MM.1S (cell line): ENCODE measurements at regions not wholly inside any gene's neighbourhood (a gene's known extent, or its start where the extent isn't known, plus 50 kb on each side); places are given as distances from the start of the nearest gene placed in this dataset.
"Not testable (repeated sequence)": the region's sequence is repeated elsewhere in the genome, so short reads cannot be mapped to it uniquely, and the experiment has no call there.

Experiments
- CTCF ChIP-seq: fragments of 300-600 bp; sonication (generic); IDR thresholded peaks from 2 replicates; pipeline ENCODE4 v1.5.1; 2016; ENCODE audit warnings: antibody characterized with exemption, low read length, mixed read lengths
- EZH2 ChIP-seq: fragments of 300-600 bp; sonication (generic); optimal IDR thresholded peaks from 2 replicates; pipeline ENCODE3; 2017; ENCODE audit warnings: low read depth, mild to moderate bottlenecking, antibody characterized with exemption, low read length, mixed read lengths

GRCh38 chr21:10424887-10425145 lies 96.6 kb upstream of the TPTE start:
- not testable (repeated sequence) for TF ChIP-seq CTCF, EZH2
